ENCODE measurements at regions not wholly inside any gene's neighbourhood (a gene's known extent, or its start where the extent isn't known, plus 50 kb on each side); places are given as distances from the start of the nearest gene placed in this dataset.

GRCh38 chr2:49827366-49827765 is 673.1 kb upstream of the FSHR start:
- 43% methylated on average over 3 of the region's 5 CpGs for WGBS (ENCODE audit: low lambda C conversion rate)

DNA sequence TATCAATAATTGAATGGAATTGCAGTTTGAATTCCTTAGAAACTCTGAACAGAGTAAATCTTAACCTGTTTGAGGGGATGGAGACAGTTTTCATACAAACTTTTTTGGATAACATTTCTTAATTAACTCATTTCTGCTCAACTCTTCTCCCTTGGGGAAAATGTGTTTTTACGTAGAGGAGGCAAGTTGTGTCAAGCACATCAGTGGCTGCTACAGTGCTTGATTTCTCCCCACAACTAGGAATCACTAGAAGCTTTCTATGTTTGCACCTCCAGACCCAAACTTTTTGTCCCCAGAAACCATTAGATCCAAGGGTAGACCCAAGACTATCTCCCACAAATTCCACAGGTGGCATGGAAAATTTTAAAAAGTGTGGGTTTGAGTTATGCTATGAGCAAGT is 658.9 kb upstream of the FSHR start:
- TF ChIP-seq NFIC (IDR thresholded peaks at IDR 0.05; ENCODE audit: borderline replicate concordance) (no peak), SMC3 (IDR thresholded peaks at IDR 0.05; ENCODE audit: low read depth, low read length) (no peak), POLR2AphosphoS5 (IDR thresholded peaks at IDR 0.05; ENCODE audit: low read depth, low read length) (no peak), RFX5 (IDR thresholded peaks at IDR 0.05; ENCODE audit: low read length) (no peak), FOXJ3 (CRISPR knock-in tag; IDR thresholded peaks at IDR 0.05) (no peak), RAD21 (IDR thresholded peaks at IDR 0.05; ENCODE audit: low read length) (no peak), GABPA (IDR thresholded peaks at IDR 0.05; ENCODE audit: low read depth) (no peak), TEAD4 (IDR thresholded peaks at IDR 0.05; ENCODE audit: borderline replicate concordance, insufficient read depth) (no peak), ELF1 (IDR thresholded peaks at IDR 0.05) (no peak), MAX (IDR thresholded peaks at IDR 0.05; ENCODE audit: low read depth) (no peak), SIN3A (IDR thresholded peaks at IDR 0.05; ENCODE audit: borderline replicate concordance, low read depth, low read length) (no peak), ZBTB33 (IDR thresholded peaks at IDR 0.05; ENCODE audit: borderline replicate concordance, low read depth) (no peak)
- TF ChIP-seq, protein P1, sequence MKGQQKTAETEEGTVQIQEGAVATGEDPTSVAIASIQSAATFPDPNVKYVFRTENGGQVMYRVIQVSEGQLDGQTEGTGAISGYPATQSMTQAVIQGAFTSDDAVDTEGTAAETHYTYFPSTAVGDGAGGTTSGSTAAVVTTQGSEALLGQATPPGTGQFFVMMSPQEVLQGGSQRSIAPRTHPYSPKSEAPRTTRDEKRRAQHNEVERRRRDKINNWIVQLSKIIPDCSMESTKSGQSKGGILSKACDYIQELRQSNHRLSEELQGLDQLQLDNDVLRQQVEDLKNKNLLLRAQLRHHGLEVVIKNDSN (IDR thresholded peaks at IDR 0.05; ENCODE audit: borderline replicate concordance, low read depth): no peak
- TF ChIP-seq, protein P2, sequence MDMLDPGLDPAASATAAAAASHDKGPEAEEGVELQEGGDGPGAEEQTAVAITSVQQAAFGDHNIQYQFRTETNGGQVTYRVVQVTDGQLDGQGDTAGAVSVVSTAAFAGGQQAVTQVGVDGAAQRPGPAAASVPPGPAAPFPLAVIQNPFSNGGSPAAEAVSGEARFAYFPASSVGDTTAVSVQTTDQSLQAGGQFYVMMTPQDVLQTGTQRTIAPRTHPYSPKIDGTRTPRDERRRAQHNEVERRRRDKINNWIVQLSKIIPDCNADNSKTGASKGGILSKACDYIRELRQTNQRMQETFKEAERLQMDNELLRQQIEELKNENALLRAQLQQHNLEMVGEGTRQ (IDR thresholded peaks at IDR 0.05; ENCODE audit: borderline replicate concordance, low read depth, low read length): no peak
- Histone ChIP-seq H3K27ac (ENCODE audit: low read depth in 2 of 2, low read length in 1 of 2) (no peak overlapping the region), H3K4me1 (ENCODE audit: control insufficient read depth in 1 of 2, insufficient read depth in 2 of 2, low read depth in 1 of 2, low read length in 1 of 2) (no peaks in the 10 kb centered on the region), H3K9me3 (no peaks in the 10 kb centered on the region), H2AFZ (ENCODE audit: low read depth) (no peak overlapping the region), H3K27me3 (ENCODE audit: insufficient read depth) (no peaks in the 10 kb centered on the region), H3K36me3 (replicated peaks in 1 of 2; ENCODE audit: control insufficient read depth in 1 of 2, insufficient read depth in 2 of 2, low read length in 1 of 2) (no peaks in the 10 kb centered on the region), H3K9me2 (no peaks in the 10 kb centered on the region), H3K79me2 (ENCODE audit: insufficient read depth) (no peaks in the 10 kb centered on the region), H3F3A (replicated peaks; ENCODE audit: insufficient read depth) (no peaks in the 10 kb centered on the region), H3K4me2 (no peak overlapping the region), H3K9ac (no peak overlapping the region), H3K4me3 (ENCODE audit: low read depth in 2 of 2, low read length in 1 of 2) (no peak overlapping the region), H4K20me1 (ENCODE audit: insufficient read depth) (no peaks in the 10 kb centered on the region)
- CTCF ChIA-PET: no interaction called here
- DNase-seq: no peak
- WGBS (ENCODE audit: low lambda C conversion rate): 25% methylated on average over 1 of the region's 1 CpG
- POLR2A ChIA-PET: no interaction called here

More at GRCh38 chr2:49827366-49827765, 673.1 kb upstream of the FSHR start:
- H3K79me2 ChIP-seq (ENCODE audit: insufficient read depth): no peaks in the 10 kb centered on the region
- H3K27me3 ChIP-seq (ENCODE audit: insufficient read depth): no peaks in the 10 kb centered on the region
- H4K20me1 ChIP-seq (ENCODE audit: insufficient read depth): no peaks in the 10 kb centered on the region
- TF ChIP-seq EZH2phosphoT487 (IDR thresholded peaks at IDR 0.05; ENCODE audit: borderline replicate concordance, low read depth): no peak
- no peak for TF ChIP-seq TAF1 (IDR thresholded peaks at IDR 0.05; ENCODE audit: borderline replicate concordance, low read depth, low read length)
- no peak for TF ChIP-seq GATA2 (CRISPR knock-in tag; IDR thresholded peaks at IDR 0.05)
- no peak for TF ChIP-seq FOSL2 (IDR thresholded peaks at IDR 0.05; ENCODE audit: borderline replicate concordance, low read depth)
- no peak for TF ChIP-seq GABPA (IDR thresholded peaks at IDR 0.05; ENCODE audit: low read depth)
- no peak for TF ChIP-seq TCF12 (IDR thresholded peaks at IDR 0.05)
- no peak for TF ChIP-seq MXI1 (IDR thresholded peaks at IDR 0.05; ENCODE audit: low read depth, low read length)
- TF ChIP-seq SIN3A (IDR thresholded peaks at IDR 0.05; ENCODE audit: borderline replicate concordance, low read depth, low read length): no peak
- TF ChIP-seq, protein P1 (IDR thresholded peaks at IDR 0.05; ENCODE audit: borderline replicate concordance, low read depth): no peak
- no peak for TF ChIP-seq NFIC (IDR thresholded peaks at IDR 0.05; ENCODE audit: borderline replicate concordance)
- no peak for TF ChIP-seq POLR2AphosphoS5 (IDR thresholded peaks at IDR 0.05; ENCODE audit: low read depth, low read length)
- no peak for TF ChIP-seq YY1 (IDR thresholded peaks at IDR 0.05; ENCODE audit: low read depth)
- TF ChIP-seq SMC3 (IDR thresholded peaks at IDR 0.05; ENCODE audit: low read depth, low read length): no peak
- no peak for TF ChIP-seq FOXJ3 (CRISPR knock-in tag; IDR thresholded peaks at IDR 0.05)
- H3K4me2 ChIP-seq: no peak overlapping the region
- POLR2A ChIA-PET: no interaction called here
- CTCF ChIA-PET: no interaction called here
- H3K36me3 ChIP-seq (replicated peaks in 1 of 2; ENCODE audit: control insufficient read depth in 1 of 2, insufficient read depth in 2 of 2, low read length in 1 of 2): no peaks in the 10 kb centered on the region
- no peak overlapping the region for H3K4me3 ChIP-seq (ENCODE audit: low read depth in 2 of 2, low read length in 1 of 2)
- H3K27ac ChIP-seq (ENCODE audit: low read depth in 2 of 2, low read length in 1 of 2): no peak overlapping the region
- H3K4me1 ChIP-seq (ENCODE audit: control insufficient read depth in 1 of 2, insufficient read depth in 2 of 2, low read depth in 1 of 2, low read length in 1 of 2): no peaks in the 10 kb centered on the region
- H3K9me2 ChIP-seq: no peaks in the 10 kb centered on the region
- no peaks in the 10 kb centered on the region for H3K9me3 ChIP-seq
- H3F3A ChIP-seq (replicated peaks; ENCODE audit: insufficient read depth): no peaks in the 10 kb centered on the region
- no peak overlapping the region for H2AFZ ChIP-seq (ENCODE audit: low read depth)
- DNase-seq: no peak
- no peak overlapping the region for H3K9ac ChIP-seq

Measured in SK-N-SH (cell line).